Rectal smooth muscle tissue (tissue), 1 donor: ENCODE measurements at regions not wholly inside any gene's neighbourhood (a gene's known extent, or its start where the extent isn't known, plus 50 kb on each side); places are given as distances from the start of the nearest gene placed in this dataset.

ENCODE experiments used
- H3K27ac ChIP-seq: one replicate; pipeline ENCODE4 v1.7.0; 2013; ENCODE audit warnings: low read depth, low read length, inconsistent platforms
- H3K27me3 ChIP-seq: one replicate; pipeline ENCODE4 v1.7.0; 2013; ENCODE audit warnings: low read length; ENCODE audit not compliant: control insufficient read depth, insufficient read depth
- H3K36me3 ChIP-seq: one replicate; pipeline ENCODE4 v1.7.0; 2013; ENCODE audit warnings: low read length; ENCODE audit not compliant: control insufficient read depth, insufficient read depth
- H3K4me1 ChIP-seq: one replicate; pipeline ENCODE4 v1.7.0; 2013; ENCODE audit warnings: low read length; ENCODE audit not compliant: control insufficient read depth, insufficient read depth
- H3K4me3 ChIP-seq: one replicate; pipeline ENCODE4 v1.7.0; 2013; ENCODE audit warnings: low read length
- H3K9ac ChIP-seq: one replicate; pipeline ENCODE4 v1.7.0; 2013; ENCODE audit warnings: low read length

DNA sequence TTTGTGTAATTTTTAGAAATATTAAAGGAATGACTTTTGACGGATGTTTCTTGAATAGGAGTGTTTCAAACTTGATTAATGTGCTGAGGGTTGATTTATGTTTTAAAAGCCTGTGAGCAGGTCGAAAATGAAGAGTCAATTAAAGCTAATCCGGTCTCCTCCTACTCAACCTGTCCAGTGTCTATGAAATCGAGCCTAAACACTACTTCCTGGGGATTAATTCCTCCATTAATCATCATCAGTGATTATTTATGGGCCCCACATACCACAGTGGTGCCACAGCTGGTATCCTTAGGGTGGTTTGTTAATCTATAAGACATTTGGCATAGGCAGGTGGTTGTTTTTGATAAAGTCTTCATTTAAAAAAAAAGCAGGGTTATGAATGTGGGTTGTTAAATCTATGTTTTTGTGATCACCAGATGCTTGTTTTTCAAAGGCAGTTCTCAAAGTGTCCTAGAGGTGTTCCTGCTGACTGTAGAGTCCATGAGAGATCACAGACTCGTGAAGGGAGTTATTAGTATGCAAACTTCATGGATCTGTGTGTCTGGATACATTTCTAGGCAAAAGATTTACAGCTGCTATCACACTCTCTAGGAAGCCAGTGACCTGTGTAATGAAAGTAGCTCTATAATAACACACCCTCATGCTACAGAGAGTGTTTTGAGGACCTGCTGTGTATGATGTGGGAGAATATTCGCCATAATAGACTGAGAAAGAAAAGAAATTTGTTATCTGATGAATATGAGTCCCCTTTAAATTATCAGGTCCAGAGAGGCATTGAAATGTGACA is 308.6 kb downstream of the AKAIN1 start:
- no peaks in the 10 kb centered on the region for H3K36me3 ChIP-seq
- H3K27me3 ChIP-seq: no peaks in the 10 kb centered on the region
- H3K4me1 ChIP-seq: no peaks in the 10 kb centered on the region
- no peak overlapping the region for H3K4me3 ChIP-seq
- no peak overlapping the region for H3K27ac ChIP-seq
- no peak overlapping the region for H3K9ac ChIP-seq

DNA sequence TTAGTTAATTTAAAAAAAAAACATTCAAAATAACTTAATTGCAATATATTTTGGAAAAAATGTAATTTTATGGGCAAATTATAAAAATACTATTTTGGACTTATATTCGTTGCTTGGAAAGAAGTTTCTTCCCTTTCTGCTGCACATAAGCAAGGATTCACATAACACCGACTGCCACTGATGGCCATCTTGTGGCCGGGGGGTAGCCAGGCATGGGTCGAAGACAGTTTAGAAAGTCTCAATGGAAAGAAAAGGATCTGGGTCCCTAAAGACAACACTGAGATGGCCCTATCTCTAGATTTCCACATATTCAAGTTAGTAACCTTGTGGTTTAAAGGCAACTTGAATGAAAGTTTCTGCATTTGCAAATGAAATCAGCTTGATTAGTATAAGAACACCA is 318.6 kb downstream of the AKAIN1 start:
- H3K4me1 ChIP-seq: no peaks in the 10 kb centered on the region
- H3K36me3 ChIP-seq: no peaks in the 10 kb centered on the region
- no peak overlapping the region for H3K4me3 ChIP-seq
- H3K9ac ChIP-seq: no peak overlapping the region
- no peaks in the 10 kb centered on the region for H3K27me3 ChIP-seq
- H3K27ac ChIP-seq: no peak overlapping the region

DNA sequence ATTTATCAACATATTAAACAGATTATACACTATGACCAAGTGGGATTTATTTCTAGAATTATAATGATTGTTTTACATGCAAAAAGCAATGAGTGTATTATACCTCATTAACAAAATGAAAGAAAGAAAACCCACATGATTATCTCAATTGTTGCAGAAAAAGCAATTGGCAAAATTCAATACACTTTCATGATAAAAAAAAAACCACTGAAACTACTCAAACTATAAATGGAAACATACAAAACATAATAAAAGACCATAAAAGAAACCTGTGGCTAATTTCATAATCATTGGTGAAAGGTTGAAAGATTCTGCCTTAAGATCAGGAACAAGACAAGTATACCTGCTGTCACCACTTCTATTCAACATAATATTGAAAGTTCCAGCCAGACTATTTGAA is 325.9 kb downstream of the AKAIN1 start:
- Histone ChIP-seq H3K9ac (no peak overlapping the region), H3K4me1 (no peaks in the 10 kb centered on the region), H3K4me3 (no peak overlapping the region), H3K36me3 (no peaks in the 10 kb centered on the region), H3K27ac (no peak overlapping the region), H3K27me3 (no peaks in the 10 kb centered on the region)

DNA sequence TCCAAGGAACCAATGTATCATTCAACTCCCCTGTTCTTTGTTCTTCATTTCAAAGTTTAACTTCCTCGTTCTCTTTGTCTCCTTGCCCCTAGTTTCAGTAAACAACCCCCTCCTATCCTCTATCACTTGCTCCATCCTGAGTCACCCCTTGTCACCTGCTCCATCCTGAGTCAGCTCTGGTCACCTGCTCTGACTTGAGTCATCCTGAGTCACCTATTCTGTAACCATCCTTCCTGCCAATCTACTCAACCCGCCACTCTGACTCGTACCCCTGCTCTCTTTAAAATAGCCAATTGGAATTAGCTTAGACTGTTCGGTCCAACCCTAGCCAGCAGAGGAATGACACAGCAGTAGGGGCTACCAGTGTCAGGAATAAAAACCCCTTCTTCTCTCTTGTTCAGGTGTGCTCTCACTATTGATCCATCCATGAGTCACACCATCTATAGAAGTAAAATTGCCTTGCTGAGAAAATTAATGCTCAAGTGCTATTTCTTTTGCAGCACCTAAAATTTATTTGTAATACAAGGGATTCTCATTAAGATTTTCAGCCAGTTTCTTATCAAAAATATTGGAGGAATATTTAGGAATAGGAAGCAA is 326.8 kb downstream of the AKAIN1 start:
- no peak overlapping the region for H3K4me3 ChIP-seq
- no peak overlapping the region for H3K27ac ChIP-seq
- no peaks in the 10 kb centered on the region for H3K36me3 ChIP-seq
- no peaks in the 10 kb centered on the region for H3K27me3 ChIP-seq
- H3K4me1 ChIP-seq: no peaks in the 10 kb centered on the region
- no peak overlapping the region for H3K9ac ChIP-seq

DNA sequence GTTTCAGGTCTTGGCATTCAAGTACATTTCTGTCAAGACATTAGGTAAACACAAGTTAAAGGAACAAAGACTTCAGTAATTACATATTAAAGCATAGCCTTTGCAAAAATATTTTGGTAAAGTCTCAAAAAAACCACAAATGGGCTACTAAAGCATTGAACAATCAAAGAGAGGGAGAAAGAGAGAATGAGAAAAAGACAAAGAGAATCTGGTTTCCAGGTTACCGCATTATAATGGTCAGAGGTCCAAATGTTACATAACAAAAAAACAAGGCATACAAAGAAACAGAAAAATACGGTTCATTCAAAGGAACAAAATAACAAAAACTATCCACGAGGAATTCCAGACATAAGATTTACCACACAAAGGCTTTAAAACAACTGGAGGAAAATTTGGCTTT is 327.9 kb downstream of the AKAIN1 start:
- Histone ChIP-seq H3K9ac (no peak overlapping the region), H3K36me3 (no peaks in the 10 kb centered on the region), H3K27me3 (no peaks in the 10 kb centered on the region), H3K27ac (no peak overlapping the region), H3K4me1 (no peaks in the 10 kb centered on the region), H3K4me3 (no peak overlapping the region)

DNA sequence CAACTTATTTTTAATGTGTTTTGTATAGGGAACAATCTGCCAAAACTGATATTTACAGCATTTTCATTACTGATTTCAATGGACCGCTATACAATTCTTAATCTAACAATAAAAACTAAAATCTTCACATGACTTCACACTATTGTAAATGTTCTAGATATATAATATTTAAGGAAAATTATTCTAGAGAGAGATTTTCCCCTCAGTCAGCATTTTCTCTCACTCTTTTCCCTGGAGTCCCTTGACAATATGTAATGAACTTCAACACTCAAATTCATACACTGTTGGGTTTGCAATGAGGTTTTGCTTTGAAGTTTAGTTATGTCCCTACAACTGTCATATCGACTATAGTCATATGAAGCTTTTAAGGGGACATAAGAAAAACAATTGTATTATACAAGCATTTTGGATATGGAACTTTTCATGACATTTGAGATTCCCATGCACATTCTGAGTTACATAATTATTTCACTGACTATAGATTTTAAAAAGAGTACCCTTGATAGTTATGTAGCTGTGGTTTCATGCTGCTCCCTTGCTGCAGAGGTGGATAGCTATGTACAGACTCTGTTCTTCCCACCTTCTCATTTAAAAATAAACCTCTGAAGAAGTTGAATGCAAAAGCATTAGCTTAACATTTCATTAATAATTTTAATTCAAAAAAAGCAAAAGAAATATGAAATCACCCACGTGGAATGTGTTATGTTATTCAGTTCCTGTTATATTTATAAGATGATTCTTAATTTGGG is 338.5 kb downstream of the AKAIN1 start:
- Histone ChIP-seq H3K9ac (no peak overlapping the region), H3K27ac (no peak overlapping the region), H3K36me3 (no peaks in the 10 kb centered on the region), H3K27me3 (no peaks in the 10 kb centered on the region), H3K4me3 (no peak overlapping the region), H3K4me1 (no peaks in the 10 kb centered on the region)

DNA sequence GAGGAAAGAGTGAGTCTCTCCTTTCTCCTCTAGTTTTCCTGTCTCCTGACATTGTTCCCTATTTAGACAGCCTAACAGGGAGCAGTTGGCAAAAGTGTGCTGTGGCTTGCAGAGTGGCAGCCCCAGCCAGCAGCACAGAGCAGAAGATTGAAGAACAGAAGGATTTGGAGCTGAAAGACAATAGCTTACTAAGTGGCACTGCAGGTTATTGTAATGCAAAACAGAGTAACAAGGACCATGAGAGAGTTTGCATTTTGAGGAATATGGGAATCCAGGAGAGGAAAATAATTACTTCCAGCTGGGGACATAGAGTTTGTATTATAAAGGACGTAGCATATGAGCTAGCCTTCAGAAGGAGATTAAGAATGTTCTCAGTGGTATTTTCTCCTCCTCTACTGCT is 342.4 kb downstream of the AKAIN1 start:
- Histone ChIP-seq H3K9ac (no peak overlapping the region), H3K27me3 (no peaks in the 10 kb centered on the region), H3K4me1 (no peaks in the 10 kb centered on the region), H3K36me3 (no peaks in the 10 kb centered on the region), H3K27ac (no peak overlapping the region), H3K4me3 (no peak overlapping the region)

DNA sequence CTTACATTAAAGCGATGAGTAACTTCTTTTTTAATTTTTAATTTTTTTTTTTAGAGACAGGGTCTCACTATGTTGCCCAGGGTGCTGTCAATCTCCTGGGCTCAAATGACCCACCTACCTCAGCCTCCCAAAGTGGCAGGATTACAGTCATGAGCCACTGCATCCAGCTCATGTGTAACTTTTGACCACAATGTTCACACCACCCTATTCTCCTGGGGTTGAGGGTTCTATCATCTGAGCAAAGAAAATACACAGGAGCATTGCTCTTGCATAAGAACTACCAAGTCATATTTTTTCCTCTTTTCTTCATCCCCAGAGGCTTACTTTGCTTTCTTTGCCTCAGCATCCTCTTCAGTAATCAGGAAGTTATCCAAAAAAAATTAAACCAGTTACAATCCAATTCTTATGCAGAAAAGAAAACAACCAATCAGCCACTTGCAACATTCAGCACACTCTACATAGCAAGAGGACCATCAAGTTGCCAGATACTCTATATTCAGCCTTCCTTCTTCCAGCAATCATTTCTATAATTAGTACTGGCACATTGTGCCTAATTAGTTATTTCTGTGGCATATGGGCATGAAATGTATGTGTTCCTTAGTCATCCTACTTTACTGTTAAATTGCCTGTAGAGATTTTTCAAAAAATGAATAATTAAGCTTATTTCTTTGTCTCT is 345.6 kb downstream of the AKAIN1 start:
- no peaks in the 10 kb centered on the region for H3K27me3 ChIP-seq
- H3K27ac ChIP-seq: no peak overlapping the region
- H3K9ac ChIP-seq: no peak overlapping the region
- H3K36me3 ChIP-seq: no peaks in the 10 kb centered on the region
- H3K4me1 ChIP-seq: no peaks in the 10 kb centered on the region
- no peak overlapping the region for H3K4me3 ChIP-seq

DNA sequence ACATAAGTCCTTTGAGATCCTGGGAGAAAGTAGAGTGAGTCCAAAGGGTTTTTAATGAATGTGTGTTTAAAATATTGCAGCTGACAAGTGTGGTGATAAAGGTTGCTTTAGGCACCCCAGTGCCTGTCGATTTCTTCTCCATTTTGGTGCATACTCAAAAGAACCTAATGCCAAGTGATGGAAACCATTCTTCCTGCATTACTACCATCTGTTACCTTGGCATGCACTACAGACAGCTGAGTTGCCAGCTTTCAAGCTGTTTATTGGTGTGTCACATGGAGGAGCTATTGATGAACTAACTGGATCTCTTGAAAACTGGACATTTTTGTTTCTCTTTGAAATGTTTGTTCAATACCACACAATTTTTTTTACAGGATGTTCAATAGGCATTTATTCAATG is 350.0 kb downstream of the AKAIN1 start:
- Histone ChIP-seq H3K27ac (no peak overlapping the region), H3K4me1 (no peaks in the 10 kb centered on the region), H3K27me3 (no peaks in the 10 kb centered on the region), H3K4me3 (no peak overlapping the region), H3K9ac (no peak overlapping the region), H3K36me3 (no peaks in the 10 kb centered on the region)

DNA sequence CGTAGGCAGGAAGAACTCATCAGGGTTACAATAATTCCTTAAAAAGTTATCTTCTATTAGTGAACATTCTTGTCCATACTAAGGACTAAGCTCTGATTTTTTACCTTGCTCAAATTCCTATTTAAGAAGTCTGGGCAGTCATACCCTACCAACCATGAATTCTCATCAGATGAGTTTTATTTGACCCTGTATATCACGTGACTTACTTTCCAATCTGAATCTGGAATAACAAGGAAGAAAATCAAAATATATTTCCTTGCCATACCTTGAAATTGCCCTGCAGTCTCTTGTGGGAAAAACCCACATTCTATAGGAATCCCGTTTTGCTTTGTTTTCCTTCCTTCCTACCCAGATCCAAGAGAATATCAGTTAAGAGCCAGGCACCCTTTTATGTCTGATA is 352.7 kb downstream of the AKAIN1 start:
- Histone ChIP-seq H3K9ac (no peak overlapping the region), H3K4me1 (no peaks in the 10 kb centered on the region), H3K36me3 (no peaks in the 10 kb centered on the region), H3K27ac (no peak overlapping the region), H3K27me3 (no peaks in the 10 kb centered on the region), H3K4me3 (no peak overlapping the region)

DNA sequence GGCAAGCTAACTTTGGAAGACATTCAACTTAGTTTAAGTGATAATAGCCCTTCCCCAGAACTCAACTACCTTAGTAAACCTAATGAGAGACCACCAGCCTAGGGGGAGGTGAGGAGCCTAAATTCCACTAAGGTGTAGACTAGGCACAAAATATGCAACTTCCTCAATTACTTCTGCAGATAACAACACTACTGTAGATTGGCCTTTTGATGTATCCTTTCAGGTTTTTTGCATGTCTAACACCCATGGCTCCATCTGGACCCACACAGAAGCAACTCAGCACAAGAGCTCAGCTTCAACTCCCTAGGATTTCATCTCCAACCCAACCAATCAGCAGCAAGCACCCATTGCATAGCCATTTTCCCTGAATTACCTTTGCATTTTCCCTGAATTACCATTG is 353.3 kb downstream of the AKAIN1 start:
- Histone ChIP-seq H3K4me1 (no peaks in the 10 kb centered on the region), H3K27ac (no peak overlapping the region), H3K9ac (no peak overlapping the region), H3K4me3 (no peak overlapping the region), H3K36me3 (no peaks in the 10 kb centered on the region), H3K27me3 (no peaks in the 10 kb centered on the region)

DNA sequence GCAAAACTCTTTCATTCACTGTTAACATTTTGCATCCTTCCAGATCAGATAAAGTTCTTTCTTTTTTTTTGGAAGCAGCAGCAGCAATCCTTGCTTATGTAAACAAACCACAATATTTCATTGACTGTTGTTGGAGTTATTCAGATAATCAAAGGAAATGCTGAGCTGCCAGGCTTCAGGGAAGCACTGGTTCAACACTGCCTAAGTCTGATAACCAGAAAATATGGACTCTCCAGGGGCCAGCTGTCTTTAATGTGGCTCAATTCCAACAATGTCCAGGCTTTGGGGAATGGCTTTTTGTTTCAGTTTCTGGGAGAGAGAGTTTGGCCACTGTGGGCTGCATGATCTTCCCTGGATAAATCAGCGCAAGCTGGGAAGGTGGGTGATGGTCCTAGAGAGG is 354.3 kb downstream of the AKAIN1 start:
- no peaks in the 10 kb centered on the region for H3K4me1 ChIP-seq
- no peaks in the 10 kb centered on the region for H3K36me3 ChIP-seq
- H3K4me3 ChIP-seq: no peak overlapping the region
- no peak overlapping the region for H3K27ac ChIP-seq
- no peak overlapping the region for H3K9ac ChIP-seq
- H3K27me3 ChIP-seq: no peaks in the 10 kb centered on the region
